Limb (tissue), 2 donors: ENCODE measurements at regions not wholly inside any gene's neighbourhood (a gene's known extent, or its start where the extent isn't known, plus 50 kb on each side); places are given as distances from the start of the nearest gene placed in this dataset.

Source experiments
- DNase-seq, 2 donors: peaks; one replicate each; pipeline ENCODE4 v3.0.0-alpha.2; 2016; ENCODE audit errors: extremely low spot score in 2 of 2

DNA sequence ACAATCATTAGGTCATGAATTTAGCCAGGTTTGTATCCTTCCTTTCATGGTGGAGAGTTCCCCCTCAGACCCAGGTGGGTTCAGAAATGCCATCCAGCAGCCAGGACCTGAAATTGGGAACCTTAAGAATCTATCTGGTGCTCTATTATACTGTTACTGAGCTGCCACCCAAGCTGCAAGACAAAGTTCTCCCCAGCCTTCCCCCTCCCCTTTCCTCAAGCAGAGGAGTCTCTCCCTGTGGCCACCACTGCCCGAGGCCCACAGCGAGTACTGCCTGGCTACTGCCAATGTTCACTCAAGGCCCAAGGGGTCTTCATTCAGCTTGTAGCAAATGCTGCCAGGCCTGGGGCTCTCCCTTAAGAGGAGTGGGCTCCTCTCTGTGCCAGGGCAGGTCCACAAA is 133.8 kb downstream of the TMEM38B start:
- DNase-seq, result no peak

DNA sequence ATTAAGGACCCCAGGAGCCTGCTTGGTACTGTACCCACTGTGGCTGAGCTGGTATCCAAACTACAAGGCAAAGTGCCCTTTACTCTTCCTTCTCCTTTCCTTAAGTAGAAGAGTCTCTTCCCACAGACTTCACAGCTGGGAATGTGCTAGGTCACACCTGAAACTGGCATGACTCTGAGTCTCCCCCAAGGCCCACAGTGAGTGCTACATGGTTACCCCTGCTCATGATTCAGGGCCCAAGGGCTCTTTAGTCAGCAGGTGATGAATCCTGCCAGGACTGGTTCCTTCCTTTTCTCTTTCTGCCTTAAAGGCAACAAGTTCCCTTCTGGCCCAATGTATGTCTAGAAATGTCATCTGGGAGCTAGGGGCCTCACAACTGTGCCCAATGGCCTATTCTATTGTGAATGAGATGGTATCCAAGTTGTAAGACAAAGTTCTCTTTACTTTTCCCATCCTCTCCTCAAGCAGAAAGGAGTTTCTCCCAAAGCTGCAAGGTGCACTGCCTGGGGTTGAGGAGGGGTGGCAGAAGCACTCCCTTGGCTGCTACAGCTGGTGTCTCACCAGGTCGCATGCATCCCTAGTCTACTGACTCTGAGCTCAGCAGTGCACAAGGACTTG is 134.4 kb downstream of the TMEM38B start:
- DNase-seq, result no peak

DNA sequence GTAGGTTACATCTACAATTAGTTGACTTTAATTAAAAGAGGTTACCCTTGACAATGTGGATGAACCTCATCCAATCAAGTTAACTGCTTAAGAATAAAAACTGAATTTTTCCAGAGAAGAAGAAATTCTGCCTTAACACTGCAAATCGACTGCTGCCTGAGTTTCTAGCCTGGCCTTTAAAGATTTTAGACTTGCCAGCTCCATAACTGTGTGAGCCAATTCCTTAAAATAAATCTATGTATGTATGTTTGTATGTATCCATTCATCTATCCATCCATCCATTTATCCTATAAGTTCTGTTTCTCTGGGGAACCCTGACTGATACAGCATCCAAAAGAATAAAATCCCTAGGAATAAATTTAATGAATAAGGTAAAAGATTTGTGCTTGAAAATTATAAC is 136.1 kb downstream of the TMEM38B start:
- no peak for DNase-seq

DNA sequence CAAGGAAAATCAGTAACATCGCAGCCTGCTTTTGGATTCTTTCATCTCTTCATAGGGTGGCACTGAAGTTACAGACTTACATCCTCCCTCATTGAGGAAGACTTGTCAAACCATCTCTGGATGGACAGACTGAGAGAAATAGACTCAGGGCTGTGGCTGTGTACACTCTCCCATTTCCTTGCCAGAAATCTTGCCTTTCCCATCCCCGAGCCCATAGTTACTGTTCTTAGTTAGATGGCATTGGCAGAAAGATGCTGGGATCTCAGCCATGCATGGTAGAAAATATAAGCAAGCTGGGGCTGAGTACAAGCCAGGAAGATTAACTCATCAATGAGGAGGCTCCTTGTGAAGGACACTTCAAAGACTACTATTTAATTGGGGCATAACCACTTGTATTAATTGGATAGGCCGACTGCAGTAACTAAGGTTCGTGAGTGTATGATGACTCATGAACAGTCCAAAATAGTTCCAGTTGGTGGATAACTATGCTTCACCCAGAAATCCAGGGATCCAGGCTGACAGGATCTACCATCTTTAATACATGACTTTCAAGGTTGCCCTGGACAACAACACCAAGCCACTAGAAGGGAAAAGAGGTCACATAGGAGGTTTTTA is 137.9 kb downstream of the TMEM38B start:
- no peak for DNase-seq

DNA sequence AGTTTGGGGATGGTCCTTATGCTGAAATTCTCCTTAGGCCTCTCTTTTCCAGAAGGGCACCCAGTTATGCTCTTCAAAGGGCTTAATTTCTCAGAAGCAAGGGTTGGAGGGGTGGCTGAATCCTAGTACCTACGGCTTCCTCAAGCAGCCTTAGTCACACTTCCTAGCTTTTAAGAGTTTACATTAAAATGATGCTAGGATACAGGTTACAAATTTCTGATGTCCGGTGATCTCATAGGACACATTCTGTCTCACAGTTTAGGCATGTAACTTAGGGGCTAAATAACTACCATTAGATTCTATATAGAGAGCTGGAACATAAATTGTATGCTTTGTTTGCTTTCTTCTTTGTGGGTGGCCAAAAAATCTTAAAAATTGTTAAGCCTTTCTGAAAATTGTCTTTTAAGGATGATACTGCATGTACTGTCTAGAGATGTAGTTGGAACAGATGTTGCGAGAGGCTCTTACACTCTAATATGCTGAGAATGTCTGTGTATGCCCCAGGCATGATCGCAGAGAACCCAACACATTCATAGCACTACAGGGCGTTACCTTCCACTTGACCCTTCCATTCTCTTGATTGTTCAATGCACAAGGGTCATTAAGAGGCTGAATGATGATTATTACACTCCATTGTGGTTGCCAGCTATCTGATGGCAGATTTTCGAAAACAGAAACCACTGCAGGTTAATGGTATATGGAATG is 139.1 kb downstream of the TMEM38B start:
- no peak for DNase-seq

DNA sequence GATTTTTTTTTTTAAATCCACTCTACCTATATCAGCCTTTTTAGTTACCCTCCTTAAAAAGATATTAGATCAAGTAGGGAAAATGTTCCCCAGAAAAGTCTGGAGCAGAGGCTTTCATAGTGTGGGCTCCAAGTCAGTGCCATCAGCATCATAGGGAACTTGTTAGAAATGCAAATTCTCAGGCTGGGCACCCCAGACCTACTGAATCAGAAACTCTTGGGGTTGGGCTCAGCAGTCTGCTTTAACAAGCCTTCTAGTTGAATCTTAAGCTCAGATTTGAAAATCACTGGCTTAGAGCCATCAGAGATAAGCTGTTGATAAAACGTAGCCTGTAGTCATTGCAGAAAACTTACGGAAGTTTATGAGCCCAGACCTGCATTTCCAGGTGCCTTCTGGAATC is 140.1 kb downstream of the TMEM38B start:
- no peak for DNase-seq

DNA sequence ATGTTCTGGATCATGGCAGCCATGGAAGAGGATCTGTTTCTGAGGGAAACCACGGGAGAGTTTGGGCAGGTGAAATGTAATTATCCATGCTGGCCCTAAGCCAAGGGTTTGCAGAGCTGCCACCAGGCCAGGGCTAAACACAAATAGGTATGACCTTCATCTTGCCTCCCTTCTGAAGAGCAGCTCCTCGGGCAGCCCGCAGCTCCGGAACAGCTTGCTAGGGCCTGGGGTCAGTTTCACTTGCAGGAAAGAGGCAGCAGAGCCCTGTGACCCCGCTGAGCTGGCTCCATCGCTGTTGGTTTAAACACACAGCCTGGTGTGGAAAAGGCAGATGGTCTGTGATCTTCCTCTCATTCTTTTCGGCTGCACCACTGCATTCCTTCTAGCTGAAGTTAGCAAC is 141.4 kb downstream of the TMEM38B start:
- DNase-seq, result no peak

DNA sequence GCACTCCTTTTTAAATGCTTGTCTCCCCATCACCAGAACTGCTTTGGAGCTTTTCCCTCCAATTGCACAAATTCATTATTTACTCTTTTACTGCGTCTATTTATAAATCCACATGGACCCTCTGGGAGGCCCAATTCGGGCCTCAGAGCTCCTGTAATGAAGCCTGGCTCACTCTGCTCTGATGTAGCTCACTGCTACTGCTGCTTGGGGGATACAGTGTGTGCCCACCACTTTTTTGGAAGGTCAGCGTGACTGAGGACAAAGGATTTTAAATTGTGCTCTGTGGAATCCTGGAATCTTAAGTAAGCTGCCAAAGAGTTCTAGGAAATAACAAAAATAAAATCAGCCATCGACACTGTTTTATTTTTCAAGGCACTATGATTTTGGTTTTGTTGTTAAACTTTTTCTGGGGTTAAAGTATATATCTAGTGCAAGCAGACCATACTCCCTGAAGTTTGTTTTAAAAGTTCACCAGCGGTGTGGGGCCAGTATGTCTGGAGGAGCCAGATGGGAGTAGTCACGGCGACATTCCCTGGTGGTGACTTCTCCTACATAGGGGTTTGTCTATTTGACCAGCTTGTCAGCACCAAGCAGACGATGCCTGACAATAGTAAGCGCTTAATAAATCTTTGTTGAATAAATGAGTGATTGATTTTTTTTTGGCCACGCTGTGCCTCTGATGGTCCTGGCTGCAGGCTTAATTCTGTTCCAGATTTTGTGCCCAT is 142.8 kb downstream of the TMEM38B start:
- DNase-seq, result peak in 1 of 2 donors; percentile 27

DNA sequence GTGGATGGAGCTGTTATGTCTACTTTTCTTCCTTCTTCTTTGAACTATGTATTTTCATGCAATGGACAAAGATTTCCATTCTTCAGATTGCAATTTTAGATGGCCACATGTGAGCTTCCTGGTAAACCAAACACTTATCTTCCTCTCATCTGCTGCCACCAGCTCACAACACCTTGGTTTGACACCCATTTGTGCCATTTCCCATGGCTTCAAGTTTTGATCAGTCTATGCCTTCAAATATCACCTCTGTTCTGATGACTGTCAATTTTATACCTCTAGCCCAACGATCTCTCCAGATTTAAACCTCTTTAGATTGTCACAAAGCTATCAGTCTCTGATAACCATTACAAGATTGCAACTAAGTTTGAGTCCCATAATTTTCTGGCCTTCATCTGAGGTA is 147.2 kb downstream of the TMEM38B start:
- DNase-seq, result no peak

DNA sequence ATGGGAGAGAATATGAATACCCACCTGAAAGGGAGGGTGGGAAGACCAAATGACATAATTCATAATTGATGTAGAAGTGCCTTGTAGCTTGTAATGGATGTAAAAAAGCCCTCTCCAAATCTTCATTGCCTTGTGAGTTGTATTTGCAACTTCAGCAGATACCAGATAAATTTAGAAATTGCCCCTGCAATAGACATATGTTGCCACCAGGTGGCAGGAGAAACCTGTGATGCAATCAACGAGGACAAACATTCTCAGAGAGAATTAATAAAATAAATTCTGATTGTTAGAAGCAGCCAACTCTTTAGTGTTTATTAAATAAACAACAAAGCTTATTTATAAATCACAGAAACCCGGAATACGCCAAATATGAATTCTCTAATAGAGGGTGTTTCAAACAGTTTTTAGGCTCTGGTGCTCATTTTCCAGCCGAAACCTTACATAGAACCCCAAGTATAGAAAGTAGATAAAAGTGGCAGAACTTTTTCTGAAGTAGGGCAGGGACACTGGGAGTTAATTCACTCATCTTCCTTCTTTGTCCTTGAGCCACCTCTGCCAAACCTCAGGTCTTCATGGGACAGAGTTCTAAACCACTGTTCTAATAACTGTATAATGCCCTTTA is 147.8 kb downstream of the TMEM38B start:
- peak in 1 of 2 donors; percentile 66 for DNase-seq

DNA sequence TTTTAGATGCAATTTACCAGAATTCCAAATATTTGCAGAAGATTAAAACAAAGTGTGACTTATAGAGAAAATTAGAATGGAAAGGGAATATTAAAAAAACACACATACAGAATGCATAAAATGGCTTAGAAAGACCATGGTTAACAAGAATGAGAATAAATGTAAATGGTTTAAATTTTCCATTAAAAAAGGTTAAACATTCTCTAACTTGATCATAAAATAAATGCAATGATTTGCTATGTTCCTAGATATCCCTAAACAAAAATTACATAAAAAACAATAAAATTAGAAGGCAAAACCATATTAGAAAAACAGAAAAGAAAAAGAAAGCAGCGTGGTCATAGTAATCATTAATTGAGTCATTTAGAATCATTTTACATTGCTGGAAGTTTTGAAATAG is 152.5 kb downstream of the TMEM38B start:
- no peak for DNase-seq

DNA sequence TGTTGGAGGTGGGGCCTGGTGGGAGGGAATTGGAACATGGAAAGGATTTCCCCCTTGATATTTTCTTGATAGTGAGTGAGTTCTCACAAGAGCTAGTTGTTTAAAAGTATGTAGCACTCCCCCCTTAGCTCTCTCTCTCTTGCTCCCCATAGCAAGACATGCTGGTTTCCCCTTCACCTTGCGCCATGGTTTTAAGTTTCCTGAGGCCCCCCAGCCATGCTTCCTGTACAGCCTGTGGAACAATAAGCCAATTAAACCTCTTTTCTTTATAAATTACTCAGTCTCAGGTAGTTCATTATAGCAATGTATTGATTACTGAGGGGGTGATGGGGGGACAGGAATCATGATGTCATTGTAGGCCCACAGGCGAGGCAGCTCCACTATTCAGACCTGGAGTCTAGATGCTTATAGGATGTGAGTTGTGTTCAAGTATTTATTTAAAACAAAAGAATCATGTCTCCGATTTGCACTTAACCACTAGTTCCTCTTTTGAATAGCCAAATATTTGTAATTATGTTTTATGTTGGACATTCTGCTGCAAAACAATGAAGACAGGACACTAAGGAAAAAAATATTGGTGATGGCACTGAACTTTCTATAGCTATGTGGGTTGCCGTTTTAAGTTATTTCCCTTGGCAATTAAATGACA is 156.6 kb downstream of the TMEM38B start:
- DNase-seq, result no peak

DNA sequence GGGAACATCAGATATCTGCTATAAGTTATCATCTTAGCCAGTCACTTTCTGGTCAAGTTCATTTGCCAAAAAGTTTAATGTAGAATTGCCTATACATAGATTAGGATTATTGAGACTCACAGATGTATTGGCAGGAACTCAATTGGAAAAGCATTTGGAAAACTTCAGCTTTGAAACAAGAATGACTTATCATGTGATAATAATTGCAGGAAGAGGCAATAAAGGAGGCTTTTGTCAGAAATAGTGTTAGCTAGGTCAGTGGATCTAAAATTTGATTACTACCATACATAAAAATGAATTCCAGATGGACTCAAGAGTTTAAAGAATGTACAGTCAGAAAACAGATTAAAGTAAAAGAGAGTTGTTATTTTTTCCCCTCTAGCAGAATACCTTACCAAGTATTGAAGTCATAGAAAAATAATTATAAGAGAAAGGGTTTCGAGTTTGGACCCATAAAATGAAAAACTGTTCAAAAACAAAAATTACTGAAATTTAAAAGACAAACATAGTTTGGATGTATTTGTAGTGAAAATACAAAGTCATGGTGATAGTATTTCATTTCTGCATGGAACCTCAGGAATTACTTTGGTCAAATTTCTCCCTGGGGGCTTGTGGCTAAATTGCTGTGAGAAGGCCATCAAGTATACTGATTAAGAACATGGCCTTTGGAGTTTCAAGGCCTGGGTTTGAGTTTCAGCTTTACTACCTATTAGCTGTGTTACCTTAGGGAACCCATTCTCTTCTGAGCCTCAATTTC is 159.9 kb downstream of the TMEM38B start:
- DNase-seq, result peak in 1 of 2 donors; percentile 40

DNA sequence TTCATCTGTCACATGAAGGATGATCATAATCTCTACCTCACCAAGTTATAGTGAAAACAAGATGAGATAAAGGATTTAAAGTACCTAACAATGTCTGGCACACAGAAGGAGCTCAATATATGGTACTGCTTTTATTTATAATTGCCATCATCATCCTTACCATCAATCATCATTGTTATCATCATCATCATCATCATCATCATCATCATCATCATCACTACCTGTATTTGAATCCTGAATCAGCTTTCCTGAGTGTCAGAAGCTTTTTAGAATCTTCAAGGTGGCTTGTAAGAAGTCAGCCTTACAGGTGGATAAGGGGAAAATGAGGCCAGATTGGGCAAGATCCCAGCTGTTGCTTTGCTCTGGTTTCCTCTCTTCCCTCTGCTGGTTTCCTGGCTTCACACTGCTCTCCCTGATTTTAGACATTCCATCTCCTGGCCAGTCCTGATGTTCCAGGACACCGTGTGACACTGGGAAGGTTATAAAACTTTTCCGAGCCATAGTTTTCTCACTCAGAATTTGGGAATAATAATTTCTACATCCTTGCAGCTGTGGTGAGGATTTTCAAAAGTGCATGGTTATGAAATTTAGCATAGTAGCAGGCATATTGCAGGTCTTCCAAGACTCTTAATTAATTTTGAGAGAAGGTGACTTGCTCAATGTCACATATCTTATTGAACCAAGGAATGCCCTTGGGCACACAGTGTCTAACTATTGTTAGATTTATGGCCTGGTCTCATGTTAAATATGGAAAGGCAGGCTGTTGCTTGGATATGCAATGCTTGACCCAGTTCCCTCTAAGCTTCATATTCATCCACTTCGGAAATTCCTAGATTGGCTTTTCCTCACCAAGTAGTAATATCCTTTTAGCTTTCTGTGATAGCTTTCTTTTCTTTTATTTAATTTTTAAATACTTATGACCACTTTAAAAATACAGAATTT is 160.7 kb downstream of the TMEM38B start:
- no peak for DNase-seq

DNA sequence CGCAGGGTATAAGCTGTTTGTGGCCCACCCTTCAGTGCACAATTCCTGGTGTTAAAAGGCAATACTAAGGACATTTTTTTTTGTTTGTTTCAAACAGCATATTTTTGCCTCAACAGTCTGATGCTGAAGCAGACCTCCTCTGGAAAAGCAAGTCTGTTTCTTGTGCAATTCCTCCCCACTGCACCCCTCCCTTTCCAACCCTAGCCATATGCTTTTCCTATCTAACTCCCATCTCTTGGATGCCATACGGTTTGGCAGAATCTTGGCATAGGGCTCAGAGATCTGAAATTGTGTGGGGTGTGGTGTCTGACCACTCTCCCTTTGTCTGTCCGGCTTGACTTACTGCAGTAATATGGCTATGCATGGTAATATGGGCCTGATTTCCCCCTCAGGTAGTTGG is 161.6 kb downstream of the TMEM38B start:
- DNase-seq, result no peak

DNA sequence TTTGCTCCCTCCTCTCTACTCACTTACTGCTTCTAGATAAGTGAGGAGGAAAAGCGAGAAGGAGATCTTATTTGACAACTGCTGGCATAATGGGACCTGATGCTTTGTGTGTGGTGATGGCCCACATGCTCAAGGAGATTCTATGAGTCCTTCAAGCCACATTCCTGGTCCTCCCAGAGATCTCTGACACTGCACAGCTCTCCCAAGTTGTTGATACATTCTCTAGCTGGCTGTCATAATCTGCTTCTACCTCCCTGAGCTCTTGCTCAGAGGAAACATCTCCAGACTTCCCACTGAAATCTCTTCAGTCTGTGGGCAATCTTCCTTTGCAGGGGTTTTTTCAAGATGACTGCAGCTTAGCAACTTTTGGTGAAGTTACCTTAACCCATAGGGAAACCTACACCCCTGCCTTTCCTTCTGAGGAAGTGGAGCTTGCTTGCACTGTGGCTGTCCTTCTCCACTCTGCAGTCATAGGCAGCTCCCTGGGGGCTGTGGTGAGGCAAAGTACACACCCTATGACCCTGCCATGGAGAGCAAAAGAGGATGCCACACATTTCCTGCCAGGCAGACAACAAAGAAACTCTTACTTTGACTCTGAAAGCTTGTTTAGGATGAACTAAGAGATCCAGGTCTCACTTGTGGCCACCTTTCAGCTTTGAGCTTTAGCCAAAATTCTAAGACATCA is 163.8 kb downstream of the TMEM38B start:
- no peak for DNase-seq

DNA sequence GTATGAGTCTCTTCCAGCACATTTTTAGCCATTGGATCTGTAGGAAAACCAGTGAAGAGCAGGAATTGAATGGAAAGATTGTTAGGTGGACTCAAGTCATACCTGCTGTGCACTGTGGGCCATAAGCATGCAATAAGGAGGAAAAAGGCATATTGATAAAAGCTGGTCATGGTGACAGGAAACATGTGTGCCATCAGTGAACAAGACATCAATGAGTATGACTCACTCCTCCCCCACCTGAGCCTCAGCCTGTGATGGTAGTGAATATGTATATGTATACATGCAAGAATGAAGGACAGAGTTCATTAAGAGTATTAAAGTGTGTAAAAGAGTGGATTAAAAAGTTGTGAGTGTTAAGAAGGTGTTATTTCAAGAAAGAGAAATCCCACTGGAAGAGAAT is 164.5 kb downstream of the TMEM38B start:
- DNase-seq, result no peak

DNA sequence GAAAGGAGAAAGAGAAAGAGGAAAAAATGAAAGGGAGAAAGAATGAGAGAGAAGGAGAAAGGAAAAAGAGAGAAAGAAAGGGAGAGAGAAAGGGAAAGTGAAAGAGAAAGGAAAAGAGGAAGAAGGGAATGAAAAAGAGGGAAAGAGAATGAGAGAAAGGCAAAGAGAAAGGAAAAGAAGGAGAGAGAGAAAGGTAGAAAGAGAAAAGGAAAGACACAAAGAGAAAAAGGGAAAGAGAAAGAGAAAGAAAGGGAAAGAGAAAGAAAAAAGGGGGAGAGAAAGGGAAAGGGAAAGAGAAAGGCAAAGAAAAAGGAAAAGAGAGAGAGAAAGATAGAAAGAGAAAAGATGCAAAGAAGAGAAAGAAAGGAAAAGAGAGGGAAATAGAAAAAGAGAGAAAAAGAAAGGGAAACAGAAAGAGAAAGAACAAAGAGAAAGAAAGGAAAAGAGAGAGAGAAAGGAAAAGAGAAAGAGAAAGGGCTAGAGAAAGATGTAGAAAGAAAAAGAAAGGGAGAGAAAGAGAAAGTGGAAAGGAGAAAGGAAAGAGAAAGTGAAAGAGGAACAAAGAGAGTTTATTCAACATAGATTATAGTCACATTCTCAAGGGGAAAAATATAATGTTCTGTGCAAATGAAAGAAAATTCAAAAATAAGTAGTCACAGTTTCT is 165.2 kb downstream of the TMEM38B start:
- no peak for DNase-seq
